H1 (cell line): ENCODE measurements at regions not wholly inside any gene's neighbourhood (a gene's known extent, or its start where the extent isn't known, plus 50 kb on each side); places are given as distances from the start of the nearest gene placed in this dataset.

Experiments used
- CTCF ChIA-PET: fragments of 300-600 bp; sonication (Branson Sonifier 250); formaldehyde crosslinking; loops from one replicate; lab custom pipeline; 2021; ENCODE audit not compliant: partially characterized antibody; lab: Charles Lee
- POLR2A ChIA-PET: fragments of 300-600 bp; sonication (Branson Sonifier 250); formaldehyde crosslinking; loops from one replicate; lab custom pipeline; 2021; ENCODE audit warnings: inconsistent platforms; ENCODE audit not compliant: partially characterized antibody; lab: Charles Lee
- DNase-seq, 2 experiments: peaks; one replicate each; pipeline versions ENCODE4 v3.0.0 to v3.0.0-alpha.2; 2010 to 2022; ENCODE audit warnings: low spot score in 2 of 2, low read depth in 1 of 2, mixed read lengths in 1 of 2
- FAIRE-seq: peaks from 2 replicates; lab custom pipeline; 2011; peaks lifted over from hg19 to GRCh38; lab: Jason Lieb, UNC
- H2AFZ ChIP-seq: 2 replicates; pipeline ENCODE4 v1.8.1; 2012; ENCODE audit warnings: low read length, inconsistent platforms
- H2AK5ac ChIP-seq: 2 replicates; pipeline ENCODE4 v1.6.1; 2013; ENCODE audit warnings: low read depth, low read length
- H2BK120ac ChIP-seq: replicated peaks from 2 replicates; pipeline ENCODE3; 2013; ENCODE audit warnings: low read depth, low read length, inconsistent platforms
- H2BK12ac ChIP-seq: 2 replicates; pipeline ENCODE4 v1.6.1; 2013; ENCODE audit warnings: low read depth, low read length
- H2BK15ac ChIP-seq: 2 replicates; pipeline ENCODE4 v1.6.1; 2013; ENCODE audit warnings: low read length
- H2BK20ac ChIP-seq: 2 replicates; pipeline ENCODE4 v1.6.1; 2013; ENCODE audit warnings: low read length
- H2BK5ac ChIP-seq: 2 replicates; pipeline ENCODE4 v1.6.1; 2013; ENCODE audit warnings: low read depth, low read length
- H3K14ac ChIP-seq: 2 replicates; pipeline ENCODE4 v1.6.1; 2013; ENCODE audit warnings: inconsistent platforms; ENCODE audit not compliant: insufficient read length
- H3K18ac ChIP-seq: 2 replicates; pipeline ENCODE4 v1.6.1; 2013; ENCODE audit warnings: low read length; ENCODE audit errors: extremely low read depth
- H3K23ac ChIP-seq: 2 replicates; pipeline ENCODE4 v1.6.1; 2013; ENCODE audit warnings: inconsistent platforms; ENCODE audit not compliant: insufficient read length
- H3K23me2 ChIP-seq: 2 replicates; pipeline ENCODE4 v1.6.1; 2013; ENCODE audit warnings: low read depth, low read length
- H3K27ac ChIP-seq: 2 replicates; pipeline ENCODE4 v1.6.1; 2011; ENCODE audit warnings: low read depth, low read length, inconsistent platforms
- H3K27me3 ChIP-seq, 4 experiments: replicated peaks in 1 of 4; 1 replicate in 1 of 4; 2 replicates in 3 of 4; pipeline versions ENCODE4 v1.6.1 to v1.8.1; 2011 to 2013; ENCODE audit warnings: low read length in 3 of 4, mild to moderate bottlenecking in 3 of 4, inconsistent platforms in 2 of 4, mixed read lengths in 2 of 4, moderate library complexity in 1 of 4; ENCODE audit not compliant: control insufficient read depth in 3 of 4, insufficient read depth in 3 of 4; ENCODE audit errors: extremely low read depth in 1 of 4
- H3K36me3 ChIP-seq, 4 experiments: 2 replicates each; pipeline versions ENCODE4 v1.6.1 to v1.8.1; 2011 to 2013; ENCODE audit warnings: mild to moderate bottlenecking in 4 of 4, low read length in 3 of 4, moderate library complexity in 2 of 4, control low read depth in 1 of 4, inconsistent platforms in 1 of 4; ENCODE audit not compliant: insufficient read depth in 4 of 4, control insufficient read depth in 2 of 4
- H3K4ac ChIP-seq: replicated peaks from 2 replicates; pipeline ENCODE3; 2013; ENCODE audit warnings: low read length, low read depth, mixed read lengths, inconsistent platforms; ENCODE audit not compliant: insufficient read length
- H3K4me1 ChIP-seq, 4 experiments: replicated peaks in 1 of 4; 1 replicate in 1 of 4; 2 replicates in 3 of 4; pipeline versions ENCODE4 v1.6.1 to v1.8.1; 2011 to 2013; ENCODE audit warnings: low read length in 3 of 4, inconsistent platforms in 2 of 4, mixed read lengths in 1 of 4; ENCODE audit not compliant: insufficient read depth in 4 of 4, control insufficient read depth in 3 of 4
- H3K4me2 ChIP-seq, 2 experiments: 2 replicates each; pipeline versions ENCODE4 v1.6.1 to v1.8.1; 2011 to 2013; ENCODE audit warnings: low read depth in 2 of 2, low read length in 2 of 2, control low read depth in 1 of 2, inconsistent platforms in 1 of 2, mild to moderate bottlenecking in 1 of 2; ENCODE audit not compliant: insufficient read depth in 1 of 2
- H3K4me3 ChIP-seq, 4 experiments: fragments of 200-600, 300-600 bp in 1 of 4; sonication (generic), shearing (Covaris generic), sonication (Bioruptor Twin) in 1 of 4; 2 replicates each; pipeline versions ENCODE4 v1.5.1 to v1.8.1; 2011 to 2016; ENCODE audit warnings: low read length in 4 of 4, low read depth in 3 of 4, control low read depth in 2 of 4, inconsistent platforms in 2 of 4, mild to moderate bottlenecking in 2 of 4, mixed read lengths in 1 of 4, moderate library complexity in 1 of 4; ENCODE audit not compliant: insufficient read depth in 2 of 4; ENCODE audit errors: extremely low read depth in 1 of 4
- H3K56ac ChIP-seq: replicated peaks from 2 replicates; pipeline ENCODE3; 2013; ENCODE audit warnings: low read depth, mild to moderate bottlenecking, mixed read lengths, low read length, inconsistent platforms; ENCODE audit not compliant: insufficient read length
- H3K79me1 ChIP-seq: 2 replicates; pipeline ENCODE4 v1.6.1; 2013; ENCODE audit warnings: low read depth, low read length, control low read depth
- H3K79me2 ChIP-seq, 2 experiments: 2 replicates each; pipeline versions ENCODE4 v1.6.1 to v1.8.1; 2012 to 2013; ENCODE audit warnings: low read length in 2 of 2, mild to moderate bottlenecking in 2 of 2, inconsistent platforms in 1 of 2; ENCODE audit not compliant: insufficient read depth in 2 of 2, control insufficient read depth in 1 of 2
- H3K9ac ChIP-seq, 4 experiments: replicated peaks in 1 of 4; 1 replicate in 1 of 4; 2 replicates in 3 of 4; pipeline versions ENCODE4 v1.6.1 to v1.8.1; 2011 to 2013; ENCODE audit warnings: low read depth in 3 of 4, low read length in 3 of 4, control low read depth in 2 of 4, mild to moderate bottlenecking in 2 of 4, moderate library complexity in 2 of 4, inconsistent platforms in 1 of 4; ENCODE audit errors: extremely low read depth in 1 of 4
- H3K9me3 ChIP-seq, 2 experiments: 2 replicates each; pipeline versions ENCODE4 v1.6.1 to v1.8.1; 2012 to 2013; ENCODE audit warnings: mild to moderate bottlenecking in 2 of 2, moderate library complexity in 2 of 2, control low read depth in 1 of 2, inconsistent platforms in 1 of 2, low read depth in 1 of 2, low read length in 1 of 2, mixed read lengths in 1 of 2; ENCODE audit not compliant: insufficient read depth in 2 of 2
- H4K20me1 ChIP-seq, 2 experiments: replicated peaks in 1 of 2; 2 replicates each; pipeline versions ENCODE3 to v1.8.1; 2011 to 2013; ENCODE audit warnings: inconsistent platforms in 2 of 2, low read length in 2 of 2, mild to moderate bottlenecking in 1 of 2; ENCODE audit not compliant: insufficient read depth in 2 of 2, control insufficient read depth in 1 of 2
- H4K5ac ChIP-seq: 2 replicates; pipeline ENCODE4 v1.6.1; 2013; ENCODE audit warnings: low read length, low read depth, mixed read lengths, inconsistent platforms; ENCODE audit not compliant: insufficient read length
- H4K8ac ChIP-seq: 2 replicates; pipeline ENCODE4 v1.8.0; 2013; ENCODE audit warnings: mild to moderate bottlenecking, moderate library complexity, low read length, inconsistent platforms; ENCODE audit not compliant: insufficient read depth; ENCODE audit errors: extremely low read depth
- H4K91ac ChIP-seq: replicated peaks from 2 replicates; pipeline ENCODE3; 2013; ENCODE audit warnings: low read length, mixed read lengths, inconsistent platforms; ENCODE audit not compliant: insufficient read length
- HDAC2 ChIP-seq, 2 experiments: fragments of 300-600 bp in 1 of 2; sonication (generic) in 1 of 2; IDR thresholded peaks; 2 replicates each; pipeline ENCODE4 v1.6.1; 2011 to 2012; ENCODE audit warnings: low read depth in 2 of 2, low read length in 2 of 2, mild to moderate bottlenecking in 2 of 2, moderate library complexity in 2 of 2, borderline replicate concordance in 1 of 2, inconsistent platforms in 1 of 2
- JUND ChIP-seq: IDR thresholded peaks from 2 replicates; pipeline ENCODE4 v1.6.1; 2011; ENCODE audit warnings: mild to moderate bottlenecking, improper control_type of control experiment, low read length
- MAX ChIP-seq: IDR thresholded peaks from 2 replicates; pipeline ENCODE4 v1.6.1; 2012; ENCODE audit warnings: inconsistent platforms
- NANOG ChIP-seq: IDR thresholded peaks from 2 replicates; pipeline ENCODE4 v1.6.1; 2011; ENCODE audit warnings: low read length, low read depth, mild to moderate bottlenecking, inconsistent platforms; ENCODE audit not compliant: insufficient read depth, poor library complexity, severe bottlenecking
- TAF1 ChIP-seq: IDR thresholded peaks from 2 replicates; pipeline ENCODE4 v1.6.1; 2011; ENCODE audit warnings: mild to moderate bottlenecking, low read depth, low read length
- TAF7 ChIP-seq: optimal IDR thresholded peaks from 2 replicates; pipeline ENCODE3; 2011; ENCODE audit warnings: low read depth, mild to moderate bottlenecking, inconsistent platforms, low read length, moderate library complexity, borderline replicate concordance
- WGBS, 2 experiments: shearing (Covaris generic) in 1 of 2; methylation state at CpG; one replicate each; pipeline versions ENCODE4 v1.1.6 to v1.1.7; 2013 to 2015; ENCODE audit warnings: low lambda C conversion rate in 2 of 2, mixed read lengths in 2 of 2, inconsistent platforms in 1 of 2, low coverage in 1 of 2, missing lambda C conversion rate in 1 of 2; ENCODE audit not compliant: insufficient replicate concordance in 2 of 2, insufficient coverage in 1 of 2, insufficient read length in 1 of 2; ENCODE audit errors: extremely low coverage in 1 of 2, missing lambda C conversion rate in 1 of 2; 5-methylcytosine and 5-hydroxymethylcytosine counted together
- TF ChIP-seq, protein P1 (sequence below): IDR thresholded peaks from 2 replicates; pipeline ENCODE4 v1.6.1; 2012; ENCODE audit warnings: inconsistent platforms

- no peak overlapping the region for H2BK12ac ChIP-seq
- H3K27me3 ChIP-seq: no peaks in the 10 kb centered on the region
- 93% methylated on average over 13 of the region's 13 CpGs; no CpG with 5 or more reads in 1 of the 2 experiments for WGBS, 2 experiments
- H3K9ac ChIP-seq: no peak overlapping the region
- ChIA-PET CTCF (interaction anchor here (1.5 kb wide), 1 partner anchor 166 kb away, joined by 4 read pairs; no protein-coding TSS in a partner anchor), POLR2A (no interaction called here)
- peaks cover 0 to 2% of the 10 kb centered on the region in 2 experiments for H4K20me1 ChIP-seq
- H3K4me3 ChIP-seq: no peak overlapping the region
- H3K79me2 ChIP-seq: no peaks in the 10 kb centered on the region
- H3K27ac ChIP-seq: no peak overlapping the region
- H3K14ac ChIP-seq: no peak overlapping the region
- H4K91ac ChIP-seq: no peak overlapping the region
- no peak for FAIRE-seq
- H2BK20ac ChIP-seq: no peak overlapping the region
- H3K79me1 ChIP-seq: no peaks in the 10 kb centered on the region
- no peak overlapping the region for H3K18ac ChIP-seq
- H3K4me2 ChIP-seq: no peak overlapping the region
- H3K9me3 ChIP-seq: no peaks in the 10 kb centered on the region
- no peak overlapping the region for H2AK5ac ChIP-seq
- H3K23ac ChIP-seq: no peak overlapping the region
- H3K4me1 ChIP-seq: no peaks in the 10 kb centered on the region
- H4K5ac ChIP-seq: no peak overlapping the region
- H2BK120ac ChIP-seq: no peak overlapping the region
- no peak for DNase-seq
- no peak overlapping the region for H4K8ac ChIP-seq
- no peak overlapping the region for H2BK15ac ChIP-seq
- no peak overlapping the region for H3K56ac ChIP-seq
- H3K4ac ChIP-seq: no peak overlapping the region
- TF ChIP-seq, protein P1, sequence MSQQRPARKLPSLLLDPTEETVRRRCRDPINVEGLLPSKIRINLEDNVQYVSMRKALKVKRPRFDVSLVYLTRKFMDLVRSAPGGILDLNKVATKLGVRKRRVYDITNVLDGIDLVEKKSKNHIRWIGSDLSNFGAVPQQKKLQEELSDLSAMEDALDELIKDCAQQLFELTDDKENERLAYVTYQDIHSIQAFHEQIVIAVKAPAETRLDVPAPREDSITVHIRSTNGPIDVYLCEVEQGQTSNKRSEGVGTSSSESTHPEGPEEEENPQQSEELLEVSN: no peak
- no peak for TF ChIP-seq JUND
- TF ChIP-seq TAF1: no peak
- no peak for TF ChIP-seq TAF7
- TF ChIP-seq MAX: no peak
- TF ChIP-seq NANOG: no peak
- no peak for TF ChIP-seq HDAC2 (IDR thresholded peaks at IDR 0.05; ENCODE audit: borderline replicate concordance in 1 of 2, low read depth in 2 of 2, low read length in 2 of 2)
- TF ChIP-seq, all 59 proteins: peak for 0
- Histone ChIP-seq H3K36me3 (no peaks in the 10 kb centered on the region), H2AFZ (no peak overlapping the region), H2BK5ac (no peak overlapping the region), H3K23me2 (peaks cover 5% of the 10 kb centered on the region; the same call in 1 of the 2 replicates)
These were observed 386.1 kb downstream of the SETD4 start for GRCh38 chr21:35674091-35674671.
